ENCODE measurements at regions not wholly inside any gene's neighbourhood (a gene's known extent, or its start where the extent isn't known, plus 50 kb on each side); places are given as distances from the start of the nearest gene placed in this dataset.

DNA sequence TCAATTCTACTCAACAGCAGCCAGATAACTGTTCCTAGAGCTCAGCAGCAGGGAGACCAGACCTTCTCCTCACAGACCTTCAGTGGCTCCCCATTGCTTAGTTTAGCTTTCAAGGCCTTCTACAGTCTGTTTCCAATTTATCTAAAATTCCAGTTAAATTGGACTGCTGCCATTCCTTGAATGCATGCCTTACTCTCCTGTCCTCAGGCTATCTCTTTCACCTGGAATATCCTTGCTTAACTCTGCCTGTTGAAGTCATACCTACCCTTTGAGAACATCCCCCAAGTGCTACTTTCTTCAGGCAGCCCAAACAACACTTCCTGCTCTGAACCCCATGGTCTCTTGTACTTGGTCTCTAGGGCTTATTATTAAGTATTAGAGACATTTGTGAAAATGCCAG, 120.7 kb upstream of the TENM4 start:
- Histone ChIP-seq H3K4me3 (no peak overlapping the region), H3K27ac (no peak overlapping the region)
- TF ChIP-seq, protein P1, sequence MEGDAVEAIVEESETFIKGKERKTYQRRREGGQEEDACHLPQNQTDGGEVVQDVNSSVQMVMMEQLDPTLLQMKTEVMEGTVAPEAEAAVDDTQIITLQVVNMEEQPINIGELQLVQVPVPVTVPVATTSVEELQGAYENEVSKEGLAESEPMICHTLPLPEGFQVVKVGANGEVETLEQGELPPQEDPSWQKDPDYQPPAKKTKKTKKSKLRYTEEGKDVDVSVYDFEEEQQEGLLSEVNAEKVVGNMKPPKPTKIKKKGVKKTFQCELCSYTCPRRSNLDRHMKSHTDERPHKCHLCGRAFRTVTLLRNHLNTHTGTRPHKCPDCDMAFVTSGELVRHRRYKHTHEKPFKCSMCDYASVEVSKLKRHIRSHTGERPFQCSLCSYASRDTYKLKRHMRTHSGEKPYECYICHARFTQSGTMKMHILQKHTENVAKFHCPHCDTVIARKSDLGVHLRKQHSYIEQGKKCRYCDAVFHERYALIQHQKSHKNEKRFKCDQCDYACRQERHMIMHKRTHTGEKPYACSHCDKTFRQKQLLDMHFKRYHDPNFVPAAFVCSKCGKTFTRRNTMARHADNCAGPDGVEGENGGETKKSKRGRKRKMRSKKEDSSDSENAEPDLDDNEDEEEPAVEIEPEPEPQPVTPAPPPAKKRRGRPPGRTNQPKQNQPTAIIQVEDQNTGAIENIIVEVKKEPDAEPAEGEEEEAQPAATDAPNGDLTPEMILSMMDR (IDR thresholded peaks at IDR 0.05), result no peak
- no peak for DNase-seq (ENCODE audit: low spot score)

- TF ChIP-seq, protein P1 (IDR thresholded peaks at IDR 0.05), result no peak
- H3K27ac ChIP-seq, result no peak overlapping the region
- no peak for DNase-seq (ENCODE audit: low spot score)
- H3K4me3 ChIP-seq, result no peak overlapping the region
Measured at GRCh38 chr11:79550809-79551208, 110.0 kb upstream of the TENM4 start.

DNA sequence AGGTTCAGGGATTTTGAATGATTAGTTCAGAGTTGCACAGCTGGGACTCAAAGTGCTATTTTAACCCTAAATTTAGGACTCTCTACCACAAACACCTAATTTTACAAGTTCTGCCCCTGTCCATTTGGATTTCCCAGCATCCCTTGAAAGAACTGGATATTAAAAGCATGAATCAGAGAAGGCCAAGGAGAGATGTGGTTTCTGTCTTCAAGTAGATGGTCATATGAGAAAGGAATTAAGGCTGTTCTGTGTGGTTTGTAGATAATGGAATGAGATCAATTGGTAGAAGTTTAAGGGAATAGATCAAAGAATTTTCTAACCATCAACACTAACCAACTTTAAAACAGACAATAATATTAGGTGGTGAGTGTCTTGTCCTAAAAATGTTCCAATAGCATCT, 106.4 kb upstream of the TENM4 start:
- TF ChIP-seq, protein P1 (IDR thresholded peaks at IDR 0.05), result no peak
- Histone ChIP-seq H3K27ac (no peak overlapping the region), H3K4me3 (no peak overlapping the region)
- no peak for DNase-seq (ENCODE audit: low spot score)

DNA sequence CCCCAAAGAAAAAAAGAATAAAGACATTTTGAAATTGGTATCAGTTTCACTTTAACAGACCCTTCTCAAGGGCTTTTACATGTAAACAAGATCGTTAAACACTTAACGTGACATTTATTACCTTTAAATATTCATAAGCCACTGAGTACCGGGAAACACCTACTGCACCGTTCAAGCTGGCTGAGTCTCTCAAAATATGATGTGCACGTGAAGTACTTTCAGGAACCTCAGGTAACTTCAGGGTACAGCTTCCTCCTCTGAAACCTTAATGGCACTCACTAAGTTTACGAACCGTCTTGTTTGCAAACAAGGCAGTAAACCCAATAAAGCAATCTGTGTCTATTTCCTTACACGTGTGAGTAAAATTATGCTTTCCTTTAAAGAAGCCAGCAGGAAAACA, 105.5 kb upstream of the TENM4 start:
- H3K27ac ChIP-seq, result no peak overlapping the region
- DNase-seq (ENCODE audit: low spot score), result no peak
- TF ChIP-seq, protein P1 (IDR thresholded peaks at IDR 0.05), result no peak
- no peak overlapping the region for H3K4me3 ChIP-seq

GRCh38 chr11:79544361-79544760, 103.5 kb upstream of the TENM4 start:
- TF ChIP-seq, protein P1 (IDR thresholded peaks at IDR 0.05), result no peak
- DNase-seq (ENCODE audit: low spot score), result no peak

DNA sequence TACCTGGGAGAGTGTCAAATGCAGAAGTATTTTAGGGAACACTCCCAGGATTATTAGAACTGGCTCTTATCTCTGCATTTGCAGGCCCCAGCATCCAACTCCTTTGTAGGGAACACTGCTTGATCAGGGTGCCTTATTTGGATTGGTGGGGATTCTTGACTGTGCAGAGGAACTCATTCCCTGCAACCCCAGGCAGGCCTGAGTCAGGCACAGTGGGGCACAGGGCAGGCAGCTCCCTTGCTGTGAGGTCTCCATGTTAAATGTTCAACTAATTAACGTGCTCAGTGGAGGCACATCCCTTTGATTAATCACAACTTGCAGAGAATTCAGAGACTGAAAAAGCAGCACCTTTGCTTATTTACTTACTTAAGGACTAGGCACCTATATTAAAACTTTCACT, 102.3 kb upstream of the TENM4 start:
- TF ChIP-seq, protein P1 (IDR thresholded peaks at IDR 0.05), result no peak
- DNase-seq (ENCODE audit: low spot score), result no peak
- no peak overlapping the region for H3K4me3 ChIP-seq
- H3K27ac ChIP-seq, result no peak overlapping the region

More at GRCh38 chr11:79544361-79544760, 103.5 kb upstream of the TENM4 start:
- Histone ChIP-seq H3K27ac (no peak overlapping the region), H3K4me3 (no peak overlapping the region)

- Histone ChIP-seq H3K4me3 (no peak overlapping the region), H3K27ac (no peak overlapping the region)
- TF ChIP-seq, protein P1 (IDR thresholded peaks at IDR 0.05), result no peak
- no peak for DNase-seq (ENCODE audit: low spot score)
Measured at GRCh38 chr11:79541466-79541865, 100.6 kb upstream of the TENM4 start.

All from coronary artery (tissue), 2 donors.